ENCODE measurements at regions not wholly inside any gene's neighbourhood (a gene's known extent, or its start where the extent isn't known, plus 50 kb on each side); places are given as distances from the start of the nearest gene placed in this dataset.

- no peak overlapping the region for H3K27ac ChIP-seq (ENCODE audit: low read depth, low read length)
- H3K9me3 ChIP-seq (ENCODE audit: control insufficient read depth, insufficient read depth, low read length): no peaks in the 10 kb centered on the region
- H3K4me3 ChIP-seq (ENCODE audit: low read depth, low read length): no peak overlapping the region
- no peak for TF ChIP-seq CTCF (IDR thresholded peaks at IDR 0.05; ENCODE audit: low read depth, low read length)
- POLR2A ChIA-PET: no interaction called here
- no peaks in the 10 kb centered on the region for H3K27me3 ChIP-seq (ENCODE audit: control insufficient read depth, insufficient read depth, low read length)
- CTCF ChIA-PET: no interaction called here
- no peak for DNase-seq (ENCODE audit: low read depth, low spot score)
Observed at GRCh38 chr2:212915121-212915782, 236.2 kb downstream of the IKZF2 start.

- POLR2A ChIA-PET: no interaction called here
- DNase-seq (ENCODE audit: low read depth, low spot score): no peak
- CTCF ChIA-PET: no interaction called here
- Histone ChIP-seq H3K27me3 (ENCODE audit: control insufficient read depth, insufficient read depth, low read length) (no peaks in the 10 kb centered on the region), H3K4me3 (ENCODE audit: low read depth, low read length) (no peak overlapping the region), H3K9me3 (ENCODE audit: control insufficient read depth, insufficient read depth, low read length) (no peaks in the 10 kb centered on the region), H3K27ac (ENCODE audit: low read depth, low read length) (no peak overlapping the region)
- TF ChIP-seq CTCF (IDR thresholded peaks at IDR 0.05; ENCODE audit: low read depth, low read length): no peak
Observed at GRCh38 chr2:212914392-212914791, 237.0 kb downstream of the IKZF2 start.

DNA sequence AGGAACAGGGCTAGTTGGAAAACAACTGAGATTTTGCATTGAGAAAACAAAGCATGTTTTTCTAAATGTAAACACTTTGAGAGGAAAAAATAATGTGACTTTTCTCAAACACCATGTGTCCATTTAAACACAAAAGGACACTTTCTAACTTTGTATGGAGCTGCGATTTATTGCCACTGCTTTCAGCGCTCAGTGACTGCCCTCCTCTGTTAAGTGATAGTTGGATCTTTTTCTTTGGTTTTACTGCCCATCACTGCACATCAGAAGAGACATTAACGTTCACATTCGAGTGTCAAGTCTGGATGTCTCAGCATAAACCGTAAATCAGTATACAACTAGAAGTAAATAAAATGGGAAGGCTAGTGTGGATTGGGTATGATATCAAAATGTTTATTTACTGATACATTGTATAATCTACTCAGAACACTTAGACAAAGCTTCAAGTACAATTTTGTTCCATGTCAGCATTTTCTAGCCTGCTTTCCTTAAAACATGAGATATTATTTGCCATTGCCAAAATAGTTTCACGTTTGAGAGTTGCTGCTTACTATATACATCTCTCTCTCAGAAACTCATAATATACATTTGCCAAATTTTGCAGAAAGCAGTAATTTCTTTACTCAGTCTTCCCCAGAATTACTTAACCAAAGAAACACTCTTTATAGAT lies 237.6 kb downstream of the IKZF2 start:
- ChIA-PET POLR2A (no interaction called here), CTCF (interaction anchor here (2.3 kb wide), 1 partner anchor 22 kb away, joined by 7 read pairs; no protein-coding TSS in a partner anchor)
- no peak for TF ChIP-seq CTCF (IDR thresholded peaks at IDR 0.05; ENCODE audit: low read depth, low read length)
- Histone ChIP-seq H3K27me3 (ENCODE audit: control insufficient read depth, insufficient read depth, low read length) (no peaks in the 10 kb centered on the region), H3K4me3 (ENCODE audit: low read depth, low read length) (no peak overlapping the region), H3K27ac (ENCODE audit: low read depth, low read length) (no peak overlapping the region), H3K9me3 (ENCODE audit: control insufficient read depth, insufficient read depth, low read length) (no peaks in the 10 kb centered on the region)
- no peak for DNase-seq (ENCODE audit: low read depth, low spot score)

DNA sequence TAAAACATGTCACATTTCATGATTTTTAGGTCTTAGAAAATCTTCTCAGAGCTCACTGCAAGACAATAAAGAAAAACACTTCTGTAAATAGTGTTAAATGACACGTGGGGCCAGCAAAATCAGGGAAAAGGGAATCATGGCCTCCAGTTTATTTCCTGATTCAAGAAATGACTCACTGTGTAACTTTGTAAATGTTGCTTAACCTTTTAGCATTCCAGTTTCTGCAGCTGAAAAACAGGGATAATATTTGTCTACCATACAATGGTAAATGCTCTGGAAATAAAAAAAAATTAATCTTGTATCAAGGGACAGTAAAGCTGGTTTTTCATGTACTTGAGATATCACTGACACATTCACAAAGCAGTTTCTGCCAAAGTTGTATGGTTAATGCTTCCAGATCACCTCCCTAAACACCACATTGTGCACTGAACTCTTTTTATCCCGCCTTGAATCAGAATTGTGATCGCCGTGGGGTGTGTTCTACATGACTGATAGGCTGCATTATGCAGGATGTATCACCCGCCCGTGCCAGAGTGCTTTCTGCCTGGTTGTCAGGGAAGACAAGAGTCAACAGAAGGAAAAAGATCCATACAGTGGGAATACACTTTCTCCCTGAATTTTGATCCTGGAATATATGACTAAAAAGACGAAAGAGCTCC lies 238.8 kb downstream of the IKZF2 start:
- POLR2A ChIA-PET: no interaction called here
- no peak overlapping the region for H3K27ac ChIP-seq (ENCODE audit: low read depth, low read length)

More for the DNA sequence above, 238.8 kb downstream of the IKZF2 start:
- no peak for DNase-seq (ENCODE audit: low read depth, low spot score)
- Histone ChIP-seq H3K4me3 (ENCODE audit: low read depth, low read length) (no peak overlapping the region), H3K9me3 (ENCODE audit: control insufficient read depth, insufficient read depth, low read length) (no peaks in the 10 kb centered on the region), H3K27me3 (ENCODE audit: control insufficient read depth, insufficient read depth, low read length) (no peaks in the 10 kb centered on the region)
- CTCF ChIA-PET: interaction anchor here (2.3 kb wide), 1 partner anchor 20 kb away, joined by 7 read pairs; no protein-coding TSS in a partner anchor
- TF ChIP-seq CTCF (IDR thresholded peaks at IDR 0.05; ENCODE audit: low read depth, low read length): no peak
